H1 (cell line): ENCODE measurements at regions not wholly inside any gene's neighbourhood (a gene's known extent, or its start where the extent isn't known, plus 50 kb on each side); places are given as distances from the start of the nearest gene placed in this dataset.

Experiments used
- CTCF ChIA-PET: fragments of 300-600 bp; sonication (Branson Sonifier 250); formaldehyde crosslinking; loops from one replicate; lab custom pipeline; 2021; ENCODE audit not compliant: partially characterized antibody; lab: Charles Lee
- POLR2A ChIA-PET: fragments of 300-600 bp; sonication (Branson Sonifier 250); formaldehyde crosslinking; loops from one replicate; lab custom pipeline; 2021; ENCODE audit warnings: inconsistent platforms; ENCODE audit not compliant: partially characterized antibody; lab: Charles Lee
- DNase-seq, 2 experiments: peaks; one replicate each; pipeline versions ENCODE4 v3.0.0 to v3.0.0-alpha.2; 2010 to 2022; ENCODE audit warnings: low spot score in 2 of 2, low read depth in 1 of 2, mixed read lengths in 1 of 2
- FAIRE-seq: peaks from 2 replicates; lab custom pipeline; 2011; peaks lifted over from hg19 to GRCh38; lab: Jason Lieb, UNC
- H2AFZ ChIP-seq: 2 replicates; pipeline ENCODE4 v1.8.1; 2012; ENCODE audit warnings: low read length, inconsistent platforms
- H2AK5ac ChIP-seq: 2 replicates; pipeline ENCODE4 v1.6.1; 2013; ENCODE audit warnings: low read depth, low read length
- H2BK120ac ChIP-seq: replicated peaks from 2 replicates; pipeline ENCODE3; 2013; ENCODE audit warnings: low read depth, low read length, inconsistent platforms
- H2BK12ac ChIP-seq: 2 replicates; pipeline ENCODE4 v1.6.1; 2013; ENCODE audit warnings: low read depth, low read length
- H2BK15ac ChIP-seq: 2 replicates; pipeline ENCODE4 v1.6.1; 2013; ENCODE audit warnings: low read length
- H2BK20ac ChIP-seq: 2 replicates; pipeline ENCODE4 v1.6.1; 2013; ENCODE audit warnings: low read length
- H2BK5ac ChIP-seq: 2 replicates; pipeline ENCODE4 v1.6.1; 2013; ENCODE audit warnings: low read depth, low read length
- H3K14ac ChIP-seq: 2 replicates; pipeline ENCODE4 v1.6.1; 2013; ENCODE audit warnings: inconsistent platforms; ENCODE audit not compliant: insufficient read length
- H3K18ac ChIP-seq: 2 replicates; pipeline ENCODE4 v1.6.1; 2013; ENCODE audit warnings: low read length; ENCODE audit errors: extremely low read depth
- H3K23ac ChIP-seq: 2 replicates; pipeline ENCODE4 v1.6.1; 2013; ENCODE audit warnings: inconsistent platforms; ENCODE audit not compliant: insufficient read length
- H3K23me2 ChIP-seq: 2 replicates; pipeline ENCODE4 v1.6.1; 2013; ENCODE audit warnings: low read depth, low read length
- H3K27ac ChIP-seq: 2 replicates; pipeline ENCODE4 v1.6.1; 2011; ENCODE audit warnings: low read depth, low read length, inconsistent platforms
- H3K27me3 ChIP-seq, 4 experiments: replicated peaks in 1 of 4; 1 replicate in 1 of 4; 2 replicates in 3 of 4; pipeline versions ENCODE4 v1.6.1 to v1.8.1; 2011 to 2013; ENCODE audit warnings: low read length in 3 of 4, mild to moderate bottlenecking in 3 of 4, inconsistent platforms in 2 of 4, mixed read lengths in 2 of 4, moderate library complexity in 1 of 4; ENCODE audit not compliant: control insufficient read depth in 3 of 4, insufficient read depth in 3 of 4; ENCODE audit errors: extremely low read depth in 1 of 4
- H3K36me3 ChIP-seq, 4 experiments: 2 replicates each; pipeline versions ENCODE4 v1.6.1 to v1.8.1; 2011 to 2013; ENCODE audit warnings: mild to moderate bottlenecking in 4 of 4, low read length in 3 of 4, moderate library complexity in 2 of 4, control low read depth in 1 of 4, inconsistent platforms in 1 of 4; ENCODE audit not compliant: insufficient read depth in 4 of 4, control insufficient read depth in 2 of 4
- H3K4ac ChIP-seq: replicated peaks from 2 replicates; pipeline ENCODE3; 2013; ENCODE audit warnings: low read length, low read depth, mixed read lengths, inconsistent platforms; ENCODE audit not compliant: insufficient read length
- H3K4me1 ChIP-seq, 4 experiments: replicated peaks in 1 of 4; 1 replicate in 1 of 4; 2 replicates in 3 of 4; pipeline versions ENCODE4 v1.6.1 to v1.8.1; 2011 to 2013; ENCODE audit warnings: low read length in 3 of 4, inconsistent platforms in 2 of 4, mixed read lengths in 1 of 4; ENCODE audit not compliant: insufficient read depth in 4 of 4, control insufficient read depth in 3 of 4
- H3K4me2 ChIP-seq, 2 experiments: 2 replicates each; pipeline versions ENCODE4 v1.6.1 to v1.8.1; 2011 to 2013; ENCODE audit warnings: low read depth in 2 of 2, low read length in 2 of 2, control low read depth in 1 of 2, inconsistent platforms in 1 of 2, mild to moderate bottlenecking in 1 of 2; ENCODE audit not compliant: insufficient read depth in 1 of 2
- H3K4me3 ChIP-seq, 4 experiments: fragments of 200-600, 300-600 bp in 1 of 4; sonication (generic), shearing (Covaris generic), sonication (Bioruptor Twin) in 1 of 4; 2 replicates each; pipeline versions ENCODE4 v1.5.1 to v1.8.1; 2011 to 2016; ENCODE audit warnings: low read length in 4 of 4, low read depth in 3 of 4, control low read depth in 2 of 4, inconsistent platforms in 2 of 4, mild to moderate bottlenecking in 2 of 4, mixed read lengths in 1 of 4, moderate library complexity in 1 of 4; ENCODE audit not compliant: insufficient read depth in 2 of 4; ENCODE audit errors: extremely low read depth in 1 of 4
- H3K56ac ChIP-seq: replicated peaks from 2 replicates; pipeline ENCODE3; 2013; ENCODE audit warnings: low read depth, mild to moderate bottlenecking, mixed read lengths, low read length, inconsistent platforms; ENCODE audit not compliant: insufficient read length
- H3K79me1 ChIP-seq: 2 replicates; pipeline ENCODE4 v1.6.1; 2013; ENCODE audit warnings: low read depth, low read length, control low read depth
- H3K79me2 ChIP-seq, 2 experiments: 2 replicates each; pipeline versions ENCODE4 v1.6.1 to v1.8.1; 2012 to 2013; ENCODE audit warnings: low read length in 2 of 2, mild to moderate bottlenecking in 2 of 2, inconsistent platforms in 1 of 2; ENCODE audit not compliant: insufficient read depth in 2 of 2, control insufficient read depth in 1 of 2
- H3K9ac ChIP-seq, 4 experiments: replicated peaks in 1 of 4; 1 replicate in 1 of 4; 2 replicates in 3 of 4; pipeline versions ENCODE4 v1.6.1 to v1.8.1; 2011 to 2013; ENCODE audit warnings: low read depth in 3 of 4, low read length in 3 of 4, control low read depth in 2 of 4, mild to moderate bottlenecking in 2 of 4, moderate library complexity in 2 of 4, inconsistent platforms in 1 of 4; ENCODE audit errors: extremely low read depth in 1 of 4
- H3K9me3 ChIP-seq, 2 experiments: 2 replicates each; pipeline versions ENCODE4 v1.6.1 to v1.8.1; 2012 to 2013; ENCODE audit warnings: mild to moderate bottlenecking in 2 of 2, moderate library complexity in 2 of 2, control low read depth in 1 of 2, inconsistent platforms in 1 of 2, low read depth in 1 of 2, low read length in 1 of 2, mixed read lengths in 1 of 2; ENCODE audit not compliant: insufficient read depth in 2 of 2
- H4K20me1 ChIP-seq, 2 experiments: replicated peaks in 1 of 2; 2 replicates each; pipeline versions ENCODE3 to v1.8.1; 2011 to 2013; ENCODE audit warnings: inconsistent platforms in 2 of 2, low read length in 2 of 2, mild to moderate bottlenecking in 1 of 2; ENCODE audit not compliant: insufficient read depth in 2 of 2, control insufficient read depth in 1 of 2
- H4K5ac ChIP-seq: 2 replicates; pipeline ENCODE4 v1.6.1; 2013; ENCODE audit warnings: low read length, low read depth, mixed read lengths, inconsistent platforms; ENCODE audit not compliant: insufficient read length
- H4K8ac ChIP-seq: 2 replicates; pipeline ENCODE4 v1.8.0; 2013; ENCODE audit warnings: mild to moderate bottlenecking, moderate library complexity, low read length, inconsistent platforms; ENCODE audit not compliant: insufficient read depth; ENCODE audit errors: extremely low read depth
- H4K91ac ChIP-seq: replicated peaks from 2 replicates; pipeline ENCODE3; 2013; ENCODE audit warnings: low read length, mixed read lengths, inconsistent platforms; ENCODE audit not compliant: insufficient read length
- BACH1 ChIP-seq: IDR thresholded peaks from 2 replicates; pipeline ENCODE4 v1.6.1; 2012; ENCODE audit warnings: low read length, improper control_type of control experiment
- EP300 ChIP-seq, 2 experiments: IDR thresholded peaks; 1 replicate in 1 of 2; 2 replicates in 1 of 2; pipeline ENCODE4 v1.6.1; 2011 to 2012; ENCODE audit warnings: low read depth in 2 of 2, low read length in 2 of 2, mild to moderate bottlenecking in 2 of 2, borderline replicate concordance in 1 of 2, inconsistent platforms in 1 of 2, moderate library complexity in 1 of 2
- EZH2 ChIP-seq: fragments of 200-600 bp; sonication (generic); IDR thresholded peaks from 2 replicates; pipeline ENCODE4 v1.7.1; 2012; ENCODE audit warnings: low read depth, mild to moderate bottlenecking, moderate library complexity, low read length, inconsistent platforms; ENCODE audit not compliant: severe bottlenecking
- JUND ChIP-seq: IDR thresholded peaks from 2 replicates; pipeline ENCODE4 v1.6.1; 2011; ENCODE audit warnings: mild to moderate bottlenecking, improper control_type of control experiment, low read length
- KDM1A ChIP-seq: fragments of 200-600, 300-600 bp; sonication (generic); IDR thresholded peaks from 2 replicates; pipeline ENCODE4 v1.7.1; 2016; ENCODE audit warnings: mild to moderate bottlenecking, low read length, borderline replicate concordance
- KDM4A ChIP-seq: IDR thresholded peaks from one replicate; pipeline ENCODE4 v1.7.1; 2012; ENCODE audit warnings: low read depth, mild to moderate bottlenecking, moderate library complexity, low read length, inconsistent platforms; ENCODE audit not compliant: severe bottlenecking
- KDM5A ChIP-seq: fragments of 200-600 bp; IDR thresholded peaks from 2 replicates; pipeline ENCODE4 v1.7.1; 2012; ENCODE audit warnings: mild to moderate bottlenecking, low read length, inconsistent platforms, mixed read lengths
- MAX ChIP-seq: IDR thresholded peaks from 2 replicates; pipeline ENCODE4 v1.6.1; 2012; ENCODE audit warnings: inconsistent platforms
- NANOG ChIP-seq: IDR thresholded peaks from 2 replicates; pipeline ENCODE4 v1.6.1; 2011; ENCODE audit warnings: low read length, low read depth, mild to moderate bottlenecking, inconsistent platforms; ENCODE audit not compliant: insufficient read depth, poor library complexity, severe bottlenecking
- RAD21 ChIP-seq, 2 experiments: IDR thresholded peaks in 1 of 2; conservative IDR thresholded peaks in 1 of 2; 2 replicates each; pipeline ENCODE4 v1.6.1; 2011; ENCODE audit warnings: low read depth in 2 of 2, low read length in 2 of 2, improper control_type of control experiment in 1 of 2, inconsistent platforms in 1 of 2, mild to moderate bottlenecking in 1 of 2, moderate library complexity in 1 of 2
- RBBP5 ChIP-seq: IDR thresholded peaks from 2 replicates; pipeline ENCODE4 v1.7.1; 2012; ENCODE audit warnings: low read depth, mild to moderate bottlenecking, inconsistent platforms, low read length, moderate library complexity, borderline replicate concordance
- SUZ12 ChIP-seq: fragments of 200-600 bp; sonication (generic); IDR thresholded peaks from 2 replicates; pipeline ENCODE4 v1.6.1; 2012; ENCODE audit warnings: mild to moderate bottlenecking, inconsistent platforms, low read length, moderate library complexity, mixed read lengths
- TBP ChIP-seq: IDR thresholded peaks from 2 replicates; pipeline ENCODE4 v1.6.1; 2011; ENCODE audit warnings: low read depth, low read length, improper control_type of control experiment
- TCF12 ChIP-seq: IDR thresholded peaks from 2 replicates; pipeline ENCODE4 v1.6.1; 2011; ENCODE audit warnings: low read depth, mild to moderate bottlenecking, low read length
- WGBS, 2 experiments: shearing (Covaris generic) in 1 of 2; methylation state at CpG; one replicate each; pipeline versions ENCODE4 v1.1.6 to v1.1.7; 2013 to 2015; ENCODE audit warnings: low lambda C conversion rate in 2 of 2, mixed read lengths in 2 of 2, inconsistent platforms in 1 of 2, low coverage in 1 of 2, missing lambda C conversion rate in 1 of 2; ENCODE audit not compliant: insufficient replicate concordance in 2 of 2, insufficient coverage in 1 of 2, insufficient read length in 1 of 2; ENCODE audit errors: extremely low coverage in 1 of 2, missing lambda C conversion rate in 1 of 2; 5-methylcytosine and 5-hydroxymethylcytosine counted together

DNA sequence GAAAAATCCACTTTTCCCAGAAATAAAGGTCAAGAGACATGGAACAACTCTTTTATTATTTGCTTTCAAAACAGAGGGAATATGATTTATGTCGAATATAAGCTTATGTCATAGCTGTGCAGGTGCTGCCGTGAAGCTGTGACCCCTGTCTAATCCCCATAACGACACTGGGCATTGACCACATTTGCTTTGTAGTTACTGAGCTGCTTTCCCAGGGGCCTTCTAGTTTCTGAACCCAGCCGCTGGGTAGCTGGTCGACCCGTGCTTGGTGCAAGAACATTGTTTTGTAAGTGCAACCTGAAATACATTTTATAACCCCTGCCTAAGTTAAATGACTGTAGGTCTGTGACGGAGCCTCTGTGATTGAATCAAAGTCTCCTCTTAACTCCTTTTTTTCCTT is 144.9 kb upstream of the HDAC9 start:
- Histone ChIP-seq H2BK12ac (no peak overlapping the region), H3K9me3 (no peaks in the 10 kb centered on the region), H3K27ac (no peak overlapping the region), H2AK5ac (no peak overlapping the region), H2BK120ac (no peak overlapping the region), H4K20me1 (no peaks in the 10 kb centered on the region), H3K56ac (no peak overlapping the region), H3K79me2 (no peaks in the 10 kb centered on the region), H3K23ac (no peak overlapping the region), H3K27me3 (no peaks in the 10 kb centered on the region), H3K4me3 (no peak overlapping the region), H3K9ac (no peak overlapping the region), H3K36me3 (no peaks in the 10 kb centered on the region), H2BK5ac (no peak overlapping the region), H3K14ac (no peak overlapping the region), H2BK20ac (no peak overlapping the region), H4K8ac (no peak overlapping the region), H4K5ac (no peak overlapping the region), H3K18ac (no peak overlapping the region), H3K4me1 (no peaks in the 10 kb centered on the region), H3K4me2 (no peak overlapping the region), H3K4ac (no peak overlapping the region), H3K23me2 (no peaks in the 10 kb centered on the region; the same call in 1 of the 2 replicates), H2BK15ac (no peak overlapping the region), H4K91ac (no peak overlapping the region), H3K79me1 (no peaks in the 10 kb centered on the region), H2AFZ (no peak overlapping the region)
- DNase-seq (no peak), FAIRE-seq (no peak)
- WGBS, 2 experiments, result 75% methylated on average over 7 of the region's 7 CpGs; no CpG with 5 or more reads in 1 of the 2 experiments
- POLR2A ChIA-PET, result no interaction called here
- CTCF ChIA-PET, result interaction anchor here (0.6 to 9.4 kb wide), 21 partner anchors 8 to 642 kb away, joined by 3 to 131 read pairs (median 4); no protein-coding TSS in a partner anchor
- TF ChIP-seq KDM1A, result no peak
- no peak for TF ChIP-seq MAX
- TF ChIP-seq TCF12, result no peak
- TF ChIP-seq SUZ12, result no peak
- no peak for TF ChIP-seq EP300 (IDR thresholded peaks at IDR 0.05; ENCODE audit: borderline replicate concordance in 1 of 2, low read depth in 2 of 2, low read length in 2 of 2)
- no peak for TF ChIP-seq EZH2
- no peak for TF ChIP-seq NANOG
- no peak for TF ChIP-seq KDM5A
- TF ChIP-seq JUND, result no peak
- TF ChIP-seq TBP, result no peak
- TF ChIP-seq RBBP5, result no peak
- no peak for TF ChIP-seq BACH1
- no peak for TF ChIP-seq KDM4A
- no peak for TF ChIP-seq RAD21 (IDR thresholded peaks at IDR 0.05 in 1 of 2, conservative IDR thresholded peaks at IDR 0.05 in 1 of 2; ENCODE audit: low read depth in 2 of 2, low read length in 2 of 2)
